NCI-H82 treated with DMSO at 0.1 percent for 48 hours (cell line): ENCODE measurements at regions not wholly inside any gene's neighbourhood (a gene's known extent, or its start where the extent isn't known, plus 50 kb on each side); places are given as distances from the start of the nearest gene placed in this dataset.
"Not testable (repeated sequence)": the region's sequence is repeated elsewhere in the genome, so short reads cannot be mapped to it uniquely, and the experiment has no call there.

Source experiments
- DNase-seq: peaks from one replicate; lab custom pipeline; 2025; ENCODE audit not compliant: unreplicated experiment; lab: John Stamatoyannopoulos, UW

GRCh38 chr10:25851548-25851947 lies 82.5 kb upstream of the MYO3A start:
- DNase-seq = no peak

GRCh38 chr10:25852364-25852941 lies 81.6 kb upstream of the MYO3A start:
- DNase-seq = no peak

GRCh38 chr10:25858076-25858475 lies 76.0 kb upstream of the MYO3A start:
- DNase-seq = no peak

GRCh38 chr10:25865267-25865666 lies 68.8 kb upstream of the MYO3A start:
- DNase-seq = no peak

- no peak for DNase-seq
These were observed 66.7 kb upstream of the MYO3A start for GRCh38 chr10:25867321-25867720.

- DNase-seq = no peak
These were observed 64.9 kb upstream of the MYO3A start for GRCh38 chr10:25869067-25869591.

- no peak for DNase-seq
These were observed 64.4 kb upstream of the MYO3A start for GRCh38 chr10:25869609-25870008.

- not testable (repeated sequence) for DNase-seq
These were observed 59.6 kb upstream of the MYO3A start for GRCh38 chr10:25874402-25874801.

GRCh38 chr10:25875556-25876165 lies 58.4 kb upstream of the MYO3A start:
- peak; percentile 81 for DNase-seq

GRCh38 chr10:25877296-25877695 lies 56.7 kb upstream of the MYO3A start:
- DNase-seq = no peak
